ENCODE measurements at regions not wholly inside any gene's neighbourhood (a gene's known extent, or its start where the extent isn't known, plus 50 kb on each side); places are given as distances from the start of the nearest gene placed in this dataset.

GRCh38 chr2:158734442-158734841 is 60.7 kb upstream of the DAPL1 start:
- ATAC-seq (ENCODE audit: low read depth): no peak
- TF ChIP-seq POLR2A (IDR thresholded peaks at IDR 0.05; ENCODE audit: low read depth, low read length) (no peak), FOS (IDR thresholded peaks at IDR 0.05; ENCODE audit: low read depth, low read length) (no peak)
- Histone ChIP-seq H3K27ac (ENCODE audit: insufficient read depth, low read length) (no peak overlapping the region), H3K56ac (ENCODE audit: extremely low read depth, insufficient read depth, low read length) (no peak overlapping the region), H3K4me3 (ENCODE audit: insufficient read depth, low read depth, low read length) (no peak overlapping the region), H3K4me2 (ENCODE audit: low read depth, low read length) (no peak overlapping the region), H3K18ac (ENCODE audit: low read depth, low read length) (no peak overlapping the region), H3K36me3 (ENCODE audit: control insufficient read depth, insufficient read depth, low read length) (no peaks in the 10 kb centered on the region), H2BK120ac (ENCODE audit: low read depth, low read length) (no peak overlapping the region), H3K4me1 (ENCODE audit: control insufficient read depth, insufficient read depth, low read length) (no peaks in the 10 kb centered on the region), H2AFZ (replicated peaks; ENCODE audit: low read length, poor library complexity) (no peak overlapping the region), H3K9me3 (ENCODE audit: control insufficient read depth, insufficient read depth, low read length) (no peaks in the 10 kb centered on the region), H4K91ac (ENCODE audit: insufficient read depth, low read depth, low read length) (no peak overlapping the region), H2AK5ac (ENCODE audit: low read depth, low read length) (no peak overlapping the region), H2AK9ac (replicated peaks; ENCODE audit: low read depth, low read length, poor library complexity) (no peak overlapping the region), H2BK5ac (ENCODE audit: low read depth, low read length, poor library complexity, severe bottlenecking) (no peak overlapping the region), H4K20me1 (ENCODE audit: insufficient read depth, low read length) (no peaks in the 10 kb centered on the region), H3K27me3 (ENCODE audit: control insufficient read depth, insufficient read depth, low read length) (peaks cover 42% of the 10 kb centered on the region), H4K5ac (ENCODE audit: low read depth, low read length) (no peak overlapping the region), H2BK15ac (ENCODE audit: low read depth, low read length) (no peak overlapping the region), H3K9ac (ENCODE audit: low read depth, low read length) (no peak overlapping the region), H3K14ac (replicated peaks; ENCODE audit: low read depth, low read length) (no peak overlapping the region), H3K4ac (ENCODE audit: low read depth, low read length) (no peak overlapping the region), H3K23ac (ENCODE audit: low read depth, low read length) (no peak overlapping the region), H3K79me1 (ENCODE audit: low read depth in 1 of 2, low read length in 2 of 2) (no peaks in the 10 kb centered on the region), H3K9me1 (ENCODE audit: insufficient read depth, low read length) (no peaks in the 10 kb centered on the region), H2BK20ac (ENCODE audit: low read depth, low read length) (no peak overlapping the region), H4K8ac (ENCODE audit: low read depth in 2 of 2, low read length in 2 of 2) (no peak overlapping the region)
- intact Hi-C loops (cut with micrococcal nuclease): loop anchor here (10.0 kb wide), 1 partner anchor 190 kb away; no protein-coding TSS in a partner anchor
- no peak for DNase-seq
- WGBS, 2 experiments (ENCODE audit: extremely low coverage in 2 of 2, insufficient read length in 1 of 2): no CpG with 5 or more reads among the region's 7 CpGs
- dilution Hi-C loops (cut with HindIII; ENCODE audit: low sequenced_read_pairs, unreplicated experiment): no loop called here
- CTCF ChIA-PET: interaction anchor here (1.1 kb wide), 1 partner anchor 20 kb away, joined by 3 read pairs; no protein-coding TSS in a partner anchor
- in situ Hi-C loops (cut with MboI; ENCODE audit: low sequenced_read_pairs): no loop called here
- POLR2A ChIA-PET (ENCODE audit: unreplicated experiment): no interaction called here
- BruUV-seq (replicated peaks): no TSS peak
